ENCODE measurements at regions not wholly inside any gene's neighbourhood (a gene's known extent, or its start where the extent isn't known, plus 50 kb on each side); places are given as distances from the start of the nearest gene placed in this dataset.

DNA sequence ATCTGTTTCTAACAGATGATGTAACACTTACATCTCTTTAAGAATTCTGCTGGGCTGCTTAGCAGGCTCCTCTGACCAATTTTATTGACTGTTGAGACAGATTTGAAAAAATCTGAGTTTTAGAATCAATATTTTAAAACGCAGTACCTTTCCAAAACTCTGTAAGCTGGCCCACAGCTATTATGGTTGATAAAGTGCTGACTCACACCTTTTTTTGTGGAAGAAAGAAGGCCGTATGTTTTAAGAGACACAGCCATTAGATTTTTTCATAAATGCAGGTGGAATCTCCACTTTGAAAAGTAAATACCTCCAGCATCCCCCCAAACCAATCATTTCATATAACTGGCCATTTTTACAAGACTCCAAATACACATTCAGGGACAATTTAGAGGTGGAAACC, 82.2 kb downstream of the TBXT start:
- TF ChIP-seq POLR2A (IDR thresholded peaks at IDR 0.05): no peak
- TF ChIP-seq CTCF (IDR thresholded peaks at IDR 0.05): no peak

All from uterus (tissue), 2 donors.